GM18867 (cell line): ENCODE measurements at regions not wholly inside any gene's neighbourhood (a gene's known extent, or its start where the extent isn't known, plus 50 kb on each side); places are given as distances from the start of the nearest gene placed in this dataset.
"Not testable (repeated sequence)": the region's sequence is repeated elsewhere in the genome, so short reads cannot be mapped to it uniquely, and the experiment has no call there.

Experiments used
- ATAC-seq: cut with Tn5 transposase; IDR thresholded peaks from one replicate; pipeline ENCODE4 v1.9.1; 2021; ENCODE audit warnings: mild to moderate bottlenecking, moderate library complexity; ENCODE audit not compliant: unreplicated experiment

DNA sequence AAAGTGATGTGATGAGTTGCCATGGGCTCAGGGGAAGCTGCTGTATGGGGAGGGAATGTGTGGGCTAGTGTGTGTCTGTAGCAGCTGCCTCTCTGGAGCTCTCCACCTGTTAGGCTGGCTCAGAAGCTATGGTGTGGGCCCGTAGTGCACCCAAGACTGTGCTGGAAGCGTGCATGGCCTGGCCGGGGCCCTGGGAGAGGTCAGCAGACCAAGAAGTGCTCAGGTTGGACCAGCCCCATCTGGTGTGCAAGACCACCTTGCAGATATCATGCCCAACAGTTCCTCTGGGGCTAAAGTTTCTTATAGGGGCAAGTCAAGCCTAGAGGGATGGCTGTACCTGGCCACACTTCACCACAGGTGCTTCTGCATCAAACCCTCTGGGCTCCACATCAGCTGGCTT is 274.4 kb upstream of the CCDC179 start:
- ATAC-seq, result no peak

DNA sequence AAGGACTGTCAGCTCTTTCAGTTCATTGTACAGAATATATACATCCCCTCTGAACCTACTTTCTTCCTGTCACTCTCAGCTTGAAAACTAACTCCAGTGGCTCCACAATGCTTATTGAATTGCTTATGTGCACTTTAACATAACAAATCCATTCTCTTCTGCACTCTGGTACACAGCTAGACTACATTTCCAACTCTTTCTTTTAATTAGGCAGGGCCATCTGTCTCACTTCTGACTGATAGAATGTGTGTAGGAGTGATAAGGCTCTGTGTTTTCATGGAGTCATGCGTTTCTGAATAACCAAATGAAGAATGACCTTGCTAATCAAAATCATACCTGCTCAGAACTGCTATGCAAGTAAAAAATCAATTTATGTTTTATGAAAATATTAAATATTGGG is 278.5 kb upstream of the CCDC179 start:
- ATAC-seq, result no peak

- no peak for ATAC-seq
These were observed 282.7 kb upstream of the CCDC179 start for GRCh38 chr11:23143022-23143421.

DNA sequence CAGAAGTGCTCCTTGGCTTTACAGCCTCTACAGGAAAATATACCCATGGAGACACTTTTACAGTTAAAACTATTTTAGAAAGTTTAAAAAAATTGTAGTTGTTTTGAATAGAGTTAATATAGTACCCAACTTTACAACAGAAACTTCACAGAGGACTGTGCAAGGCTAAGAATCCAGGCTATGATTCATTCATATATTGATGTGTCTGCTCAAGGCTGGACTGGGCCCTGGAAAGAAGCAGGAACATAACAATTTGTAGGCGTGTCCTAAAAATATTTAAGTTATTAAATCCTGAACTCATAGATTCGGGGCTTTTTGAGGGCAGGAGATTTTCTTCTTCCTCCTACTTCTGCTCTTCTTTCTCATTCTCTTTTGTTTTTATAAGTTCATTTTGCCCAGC is 291.5 kb upstream of the CCDC179 start:
- no peak for ATAC-seq

- no peak for ATAC-seq
These were observed 295.2 kb upstream of the CCDC179 start for GRCh38 chr11:23155503-23155902.

DNA sequence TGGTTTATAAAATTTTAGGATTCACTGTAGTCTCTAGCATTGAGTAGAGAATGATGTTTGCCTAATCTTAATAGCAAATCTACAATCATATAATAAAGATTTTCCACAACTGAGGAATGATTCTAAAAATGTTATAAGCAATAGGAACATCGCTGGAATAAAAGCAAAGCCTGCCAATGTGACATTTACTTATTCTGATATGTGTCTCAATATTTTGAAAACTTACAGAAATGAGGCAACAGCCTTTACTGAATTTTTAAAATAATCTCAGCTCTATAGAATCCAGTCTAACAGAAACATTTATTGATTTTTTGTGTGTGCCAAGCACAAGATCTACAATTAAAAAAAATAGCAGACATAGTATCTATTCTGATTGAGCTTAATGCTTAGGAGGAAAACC is 303.7 kb upstream of the CCDC179 start:
- ATAC-seq, result no peak

GRCh38 chr11:23166376-23166775 is 306.1 kb upstream of the CCDC179 start:
- ATAC-seq, result no peak

DNA sequence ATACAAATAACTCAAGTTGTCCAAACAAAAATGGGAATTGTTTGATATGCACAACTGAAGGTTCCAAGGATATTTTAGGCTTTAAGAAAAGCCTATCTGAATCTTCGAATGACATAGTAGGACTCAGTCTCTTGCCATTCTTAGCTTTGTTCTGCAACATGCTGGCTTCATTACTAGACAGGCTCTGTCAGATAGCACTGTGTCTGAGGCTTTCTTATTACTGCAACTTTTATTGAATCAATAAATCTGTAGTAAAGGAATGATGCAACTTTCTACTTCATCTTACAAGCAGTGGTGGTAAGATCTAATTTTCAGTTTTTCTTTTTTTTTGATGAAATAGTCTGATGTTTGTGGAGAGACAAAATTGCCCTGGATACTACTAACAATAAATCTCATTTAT is 319.3 kb upstream of the CCDC179 start:
- ATAC-seq, result no peak

- ATAC-seq, result no peak
These were observed 320.9 kb upstream of the CCDC179 start for GRCh38 chr11:23181022-23181807.

GRCh38 chr11:23192256-23192655 is 332.0 kb upstream of the CCDC179 start:
- ATAC-seq, result no peak

GRCh38 chr11:23201936-23202522 is 341.8 kb upstream of the CCDC179 start:
- ATAC-seq, result no peak

DNA sequence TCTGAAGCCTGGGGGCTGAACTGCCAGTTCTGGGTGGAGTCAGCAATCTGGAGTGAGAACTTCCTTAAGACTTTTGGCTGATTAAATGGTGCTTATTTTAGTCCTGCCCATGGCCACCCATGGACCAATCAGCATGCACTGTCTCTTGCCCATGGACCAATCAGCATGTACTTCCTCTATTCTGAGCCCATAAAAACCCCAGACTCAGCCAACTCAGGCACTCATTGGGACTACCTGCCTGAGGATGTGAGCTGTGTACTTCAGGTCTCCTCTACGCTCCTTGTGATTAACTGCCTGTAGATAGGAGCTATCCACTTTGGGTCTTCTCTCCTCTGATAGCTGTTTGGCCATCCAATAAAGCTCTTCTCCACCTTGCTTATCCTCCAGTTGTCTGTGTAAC is 342.3 kb upstream of the CCDC179 start:
- ATAC-seq, result no peak

DNA sequence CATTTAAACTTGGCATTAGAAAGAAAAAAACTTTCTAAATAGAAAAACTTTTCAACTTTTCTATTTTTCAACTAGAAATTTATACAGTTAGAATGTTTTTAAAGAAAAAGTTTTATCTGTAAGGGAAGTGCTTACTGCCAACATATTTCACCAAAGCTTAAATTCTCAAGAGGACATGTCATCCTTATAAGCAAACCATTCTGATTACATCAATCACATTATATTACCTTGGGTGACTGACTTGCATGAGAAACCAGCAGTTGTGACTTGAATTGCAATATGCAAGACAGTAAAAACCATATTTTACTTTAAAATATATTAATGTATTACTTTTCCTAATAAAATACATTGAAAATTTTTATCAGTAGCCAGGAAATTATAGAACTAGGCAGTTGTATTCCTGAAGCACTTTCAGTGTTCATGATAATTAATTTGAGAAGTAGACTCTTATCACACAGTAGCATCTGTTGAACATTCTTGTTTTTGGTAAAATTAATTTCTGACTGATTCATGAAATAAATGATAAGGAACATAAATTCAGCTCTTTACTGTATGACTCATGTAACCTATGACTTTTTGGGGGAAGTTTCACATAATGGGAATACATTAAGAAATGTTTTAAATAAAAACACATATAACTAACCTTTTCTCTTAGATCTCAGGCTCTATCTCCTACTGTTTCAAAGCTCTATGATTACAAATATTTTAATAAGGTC is 345.0 kb upstream of the CCDC179 start:
- ATAC-seq, result no peak

GRCh38 chr11:23206741-23207336 is 346.6 kb upstream of the CCDC179 start:
- ATAC-seq, result no peak

GRCh38 chr11:23211221-23211620 is 350.9 kb upstream of the CCDC179 start:
- no peak for ATAC-seq

DNA sequence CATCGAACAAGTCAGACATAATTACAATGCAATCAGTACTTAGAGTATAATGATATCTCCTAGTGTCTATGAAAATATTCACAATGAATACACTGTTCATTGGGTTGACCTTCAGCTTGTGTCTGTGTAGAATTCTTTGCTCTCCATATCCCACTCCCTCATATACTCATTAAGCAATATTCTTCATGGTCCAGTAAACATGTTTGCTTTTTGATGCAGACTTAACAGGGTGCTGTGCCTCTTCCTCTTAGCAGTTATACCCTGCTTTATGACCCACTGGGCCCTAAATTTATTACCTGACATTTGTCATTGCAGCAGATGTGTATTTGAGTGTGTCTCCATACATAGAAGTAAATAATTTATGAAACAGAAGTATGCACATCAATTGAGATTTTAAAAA is 352.5 kb upstream of the CCDC179 start:
- ATAC-seq, result no peak

- no peak for ATAC-seq
These were observed 356.8 kb upstream of the CCDC179 start for GRCh38 chr11:23217072-23217471.

DNA sequence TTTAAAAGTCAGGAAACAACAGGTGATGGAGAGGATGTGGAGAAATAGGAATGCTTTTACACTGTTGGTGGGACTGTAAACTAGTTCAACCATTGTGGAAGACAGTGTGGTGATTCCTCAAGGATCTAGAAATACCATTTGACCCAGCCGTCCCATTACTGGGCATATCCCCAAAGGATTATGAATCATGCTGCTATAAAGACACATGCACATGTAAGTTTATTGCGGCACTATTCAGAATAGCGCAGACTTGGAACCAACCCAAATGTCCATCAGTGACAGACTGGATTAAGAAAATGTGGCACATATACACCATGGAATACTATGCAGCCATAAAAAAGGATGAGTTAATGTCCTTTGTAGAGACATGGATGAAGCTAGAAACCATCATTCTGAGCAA is 359.8 kb upstream of the CCDC179 start:
- ATAC-seq, result not testable (repeated sequence)

GRCh38 chr11:23221366-23221765 is 361.1 kb upstream of the CCDC179 start:
- ATAC-seq, result no peak

- no peak for ATAC-seq
These were observed 366.2 kb upstream of the CCDC179 start for GRCh38 chr11:23226331-23227077.

GRCh38 chr11:23227078-23227445 is 366.8 kb upstream of the CCDC179 start:
- no peak for ATAC-seq
